ENCODE measurements at regions not wholly inside any gene's neighbourhood (a gene's known extent, or its start where the extent isn't known, plus 50 kb on each side); places are given as distances from the start of the nearest gene placed in this dataset.

DNA sequence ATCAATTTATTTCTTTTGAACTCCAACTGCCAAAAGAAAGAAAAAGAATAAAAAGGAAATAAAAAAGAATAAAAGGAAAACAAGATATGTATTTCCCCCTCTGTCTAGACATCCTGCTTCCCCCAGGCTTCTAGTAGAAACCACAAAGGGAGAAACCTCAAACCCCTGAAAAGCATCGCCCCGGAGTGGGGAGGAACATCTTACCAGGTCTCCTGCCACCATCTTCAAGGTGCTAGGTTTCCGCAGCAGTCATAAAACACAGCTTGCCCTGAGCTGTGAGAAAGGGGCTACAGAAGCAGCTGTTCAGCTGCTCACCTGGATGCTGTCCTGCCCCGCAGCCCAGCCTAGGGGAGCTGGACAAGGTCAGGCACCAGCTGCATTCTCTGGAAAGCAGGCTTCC, 487.7 kb downstream of the GADD45G start:
- TF ChIP-seq, protein P1, sequence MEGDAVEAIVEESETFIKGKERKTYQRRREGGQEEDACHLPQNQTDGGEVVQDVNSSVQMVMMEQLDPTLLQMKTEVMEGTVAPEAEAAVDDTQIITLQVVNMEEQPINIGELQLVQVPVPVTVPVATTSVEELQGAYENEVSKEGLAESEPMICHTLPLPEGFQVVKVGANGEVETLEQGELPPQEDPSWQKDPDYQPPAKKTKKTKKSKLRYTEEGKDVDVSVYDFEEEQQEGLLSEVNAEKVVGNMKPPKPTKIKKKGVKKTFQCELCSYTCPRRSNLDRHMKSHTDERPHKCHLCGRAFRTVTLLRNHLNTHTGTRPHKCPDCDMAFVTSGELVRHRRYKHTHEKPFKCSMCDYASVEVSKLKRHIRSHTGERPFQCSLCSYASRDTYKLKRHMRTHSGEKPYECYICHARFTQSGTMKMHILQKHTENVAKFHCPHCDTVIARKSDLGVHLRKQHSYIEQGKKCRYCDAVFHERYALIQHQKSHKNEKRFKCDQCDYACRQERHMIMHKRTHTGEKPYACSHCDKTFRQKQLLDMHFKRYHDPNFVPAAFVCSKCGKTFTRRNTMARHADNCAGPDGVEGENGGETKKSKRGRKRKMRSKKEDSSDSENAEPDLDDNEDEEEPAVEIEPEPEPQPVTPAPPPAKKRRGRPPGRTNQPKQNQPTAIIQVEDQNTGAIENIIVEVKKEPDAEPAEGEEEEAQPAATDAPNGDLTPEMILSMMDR (IDR thresholded peaks at IDR 0.05; ENCODE audit: poor library complexity): no peak
- no peak for TF ChIP-seq EZH2phosphoT487 (IDR thresholded peaks at IDR 0.05; ENCODE audit: low read depth, severe bottlenecking, unreplicated experiment)
- no peak for TF ChIP-seq EZH2 (IDR thresholded peaks at IDR 0.05; ENCODE audit: borderline replicate concordance)
- no peak for DNase-seq (ENCODE audit: low spot score)
- WGBS (ENCODE audit: low lambda C conversion rate, missing lambda C conversion rate): 92% methylated on average over 4 of the region's 4 CpGs
- H3K36me3 ChIP-seq (replicated peaks; ENCODE audit: insufficient read depth, low read depth): no peaks in the 10 kb centered on the region
- H3K4me1 ChIP-seq (ENCODE audit: insufficient read depth): no peaks in the 10 kb centered on the region
- H3K79me2 ChIP-seq: no peaks in the 10 kb centered on the region
- H4K20me1 ChIP-seq (ENCODE audit: insufficient read depth, poor library complexity, severe bottlenecking): no peaks in the 10 kb centered on the region
- no peaks in the 10 kb centered on the region for H3K9me2 ChIP-seq (replicated peaks; ENCODE audit: insufficient read depth)
- H3K9me3 ChIP-seq (ENCODE audit: low read depth): no peaks in the 10 kb centered on the region
- no peak overlapping the region for H2AFZ ChIP-seq
- H3K27ac ChIP-seq: no peak overlapping the region
- no peak overlapping the region for H3K4me2 ChIP-seq
- no peaks in the 10 kb centered on the region for H3K27me3 ChIP-seq
- no peak overlapping the region for H3K4me3 ChIP-seq

DNA sequence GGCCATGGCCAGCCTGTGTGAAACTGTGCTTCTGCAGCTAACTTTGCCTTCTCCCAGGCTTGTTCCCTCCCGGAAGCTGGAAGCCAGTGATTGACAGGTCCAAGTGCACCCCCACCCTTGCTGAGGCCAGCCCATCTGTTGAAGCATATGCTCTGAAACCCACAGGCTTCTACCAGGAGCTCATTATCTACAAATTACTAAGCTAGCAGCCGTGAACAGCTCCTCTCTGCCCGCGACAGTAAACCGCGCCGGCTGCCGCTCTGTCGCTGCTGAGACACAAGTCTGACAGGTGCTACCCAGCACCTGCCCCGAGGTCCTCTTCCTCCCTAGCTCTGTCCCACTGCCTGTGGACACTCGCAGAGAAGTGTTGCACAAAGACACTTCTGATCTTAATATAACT, 490.9 kb downstream of the GADD45G start:
- Histone ChIP-seq H4K20me1 (ENCODE audit: insufficient read depth, poor library complexity, severe bottlenecking) (no peaks in the 10 kb centered on the region), H2AFZ (no peak overlapping the region), H3K27me3 (no peaks in the 10 kb centered on the region), H3K27ac (no peak overlapping the region), H3K4me1 (ENCODE audit: insufficient read depth) (no peaks in the 10 kb centered on the region), H3K9me2 (replicated peaks; ENCODE audit: insufficient read depth) (no peaks in the 10 kb centered on the region), H3K36me3 (replicated peaks; ENCODE audit: insufficient read depth, low read depth) (no peaks in the 10 kb centered on the region), H3K4me2 (no peak overlapping the region), H3K4me3 (no peak overlapping the region), H3K9me3 (ENCODE audit: low read depth) (no peaks in the 10 kb centered on the region), H3K79me2 (no peaks in the 10 kb centered on the region)
- DNase-seq (ENCODE audit: low spot score): peak; percentile 21
- TF ChIP-seq EZH2 (IDR thresholded peaks at IDR 0.05; ENCODE audit: borderline replicate concordance) (no peak), EZH2phosphoT487 (IDR thresholded peaks at IDR 0.05; ENCODE audit: low read depth, severe bottlenecking, unreplicated experiment) (no peak)
- TF ChIP-seq, protein P1 (IDR thresholded peaks at IDR 0.05; ENCODE audit: poor library complexity): no peak
- 54% methylated on average over 11 of the region's 11 CpGs for WGBS (ENCODE audit: low lambda C conversion rate, missing lambda C conversion rate)

DNA sequence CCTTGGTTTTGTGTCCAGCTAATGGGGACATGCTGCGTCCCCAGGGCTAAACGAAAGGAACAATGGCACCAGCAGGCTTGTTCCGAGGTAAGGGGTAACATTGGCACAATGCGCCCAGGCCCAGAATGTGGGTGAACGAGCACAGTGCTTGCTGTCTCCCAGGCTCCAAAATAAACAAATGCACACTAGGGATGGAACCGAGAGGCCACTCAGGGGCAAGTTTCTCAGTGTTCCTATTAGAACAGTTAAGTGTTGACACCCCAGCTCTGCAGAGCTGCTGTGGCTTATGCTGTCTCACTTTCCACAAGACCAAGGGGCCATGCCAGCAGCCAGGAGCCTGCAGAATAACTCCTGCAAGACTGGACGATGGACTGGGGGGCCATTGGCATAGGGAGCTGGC, 492.4 kb downstream of the GADD45G start:
- Histone ChIP-seq H3K79me2 (no peaks in the 10 kb centered on the region), H2AFZ (no peak overlapping the region), H3K4me1 (ENCODE audit: insufficient read depth) (no peaks in the 10 kb centered on the region), H3K36me3 (replicated peaks; ENCODE audit: insufficient read depth, low read depth) (no peaks in the 10 kb centered on the region), H3K4me2 (no peak overlapping the region), H3K9me2 (replicated peaks; ENCODE audit: insufficient read depth) (no peaks in the 10 kb centered on the region), H3K4me3 (no peak overlapping the region), H3K27me3 (no peaks in the 10 kb centered on the region), H4K20me1 (ENCODE audit: insufficient read depth, poor library complexity, severe bottlenecking) (no peaks in the 10 kb centered on the region), H3K27ac (no peak overlapping the region), H3K9me3 (ENCODE audit: low read depth) (no peaks in the 10 kb centered on the region)
- DNase-seq (ENCODE audit: low spot score): no peak
- WGBS (ENCODE audit: low lambda C conversion rate, missing lambda C conversion rate): 86% methylated on average over 7 of the region's 7 CpGs
- TF ChIP-seq EZH2 (IDR thresholded peaks at IDR 0.05; ENCODE audit: borderline replicate concordance) (no peak), EZH2phosphoT487 (IDR thresholded peaks at IDR 0.05; ENCODE audit: low read depth, severe bottlenecking, unreplicated experiment) (no peak)
- TF ChIP-seq, protein P1 (IDR thresholded peaks at IDR 0.05; ENCODE audit: poor library complexity): no peak

DNA sequence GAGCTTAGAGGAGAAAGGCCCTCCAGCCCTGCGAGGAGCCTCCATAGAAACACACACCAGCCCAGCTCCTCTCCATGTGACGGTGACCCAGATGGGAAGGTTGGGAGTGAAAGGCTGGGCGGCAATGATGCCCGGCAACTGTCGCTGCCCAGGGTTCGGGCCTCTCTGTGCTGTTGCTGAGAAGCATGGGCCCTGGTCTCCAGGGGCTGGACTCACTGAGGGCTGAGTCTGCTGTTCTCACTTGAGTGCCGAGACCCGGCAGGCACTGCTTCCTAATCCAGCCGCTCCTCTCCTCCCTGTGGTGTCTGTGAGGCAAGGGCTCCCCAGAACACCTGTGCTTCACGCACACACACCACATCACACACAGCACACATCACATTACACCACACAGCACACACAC, 493.6 kb downstream of the GADD45G start:
- no peaks in the 10 kb centered on the region for H3K9me3 ChIP-seq (ENCODE audit: low read depth)
- no peaks in the 10 kb centered on the region for H3K36me3 ChIP-seq (replicated peaks; ENCODE audit: insufficient read depth, low read depth)
- no peak overlapping the region for H2AFZ ChIP-seq
- no peaks in the 10 kb centered on the region for H3K4me1 ChIP-seq (ENCODE audit: insufficient read depth)
- no peaks in the 10 kb centered on the region for H3K27me3 ChIP-seq
- H3K4me2 ChIP-seq: no peak overlapping the region
- no peaks in the 10 kb centered on the region for H3K79me2 ChIP-seq
- no peaks in the 10 kb centered on the region for H4K20me1 ChIP-seq (ENCODE audit: insufficient read depth, poor library complexity, severe bottlenecking)
- TF ChIP-seq EZH2 (IDR thresholded peaks at IDR 0.05; ENCODE audit: borderline replicate concordance) (no peak), EZH2phosphoT487 (IDR thresholded peaks at IDR 0.05; ENCODE audit: low read depth, severe bottlenecking, unreplicated experiment) (no peak)
- TF ChIP-seq, protein P1 (IDR thresholded peaks at IDR 0.05; ENCODE audit: poor library complexity): no peak
- 81% methylated on average over 10 of the region's 10 CpGs for WGBS (ENCODE audit: low lambda C conversion rate, missing lambda C conversion rate)
- H3K4me3 ChIP-seq: no peak overlapping the region
- H3K27ac ChIP-seq: no peak overlapping the region
- H3K9me2 ChIP-seq (replicated peaks; ENCODE audit: insufficient read depth): no peaks in the 10 kb centered on the region
- no peak for DNase-seq (ENCODE audit: low spot score)

All from hepatocyte (in vitro differentiated cells).